Astrocyte of the hippocampus (primary cell): ENCODE measurements at regions not wholly inside any gene's neighbourhood (a gene's known extent, or its start where the extent isn't known, plus 50 kb on each side); places are given as distances from the start of the nearest gene placed in this dataset.

ENCODE experiments used
- DNase-seq: peaks from one replicate; pipeline ENCODE4 v3.0.0; 2011; ENCODE audit warnings: low read depth, low spot score

- no peak for DNase-seq
Observed at GRCh38 chr4:38548256-38548655, 115.7 kb upstream of the KLF3 start.

- DNase-seq: no peak
Observed at GRCh38 chr4:38559374-38559773, 104.6 kb upstream of the KLF3 start.

- DNase-seq: no peak
Observed at GRCh38 chr4:38560340-38560739, 103.7 kb upstream of the KLF3 start.

GRCh38 chr4:38560768-38561558, 103.0 kb upstream of the KLF3 start:
- no peak for DNase-seq

- DNase-seq: no peak
Observed at GRCh38 chr4:38562751-38563198, 101.2 kb upstream of the KLF3 start.

- DNase-seq: peak; percentile 33
Observed at GRCh38 chr4:38563707-38564495, 100.1 kb upstream of the KLF3 start.

- peak; percentile 38 for DNase-seq
Observed at GRCh38 chr4:38565271-38566199, 98.5 kb upstream of the KLF3 start.

- peak; percentile 55 for DNase-seq
Observed at GRCh38 chr4:38566806-38567398, 97.1 kb upstream of the KLF3 start.

- DNase-seq: no peak
Observed at GRCh38 chr4:38567457-38567856, 96.5 kb upstream of the KLF3 start.

GRCh38 chr4:38568768-38569167, 95.2 kb upstream of the KLF3 start:
- DNase-seq: no peak

- no peak for DNase-seq
Observed at GRCh38 chr4:38570647-38571276, 93.2 kb upstream of the KLF3 start.

GRCh38 chr4:38572793-38573192, 91.2 kb upstream of the KLF3 start:
- no peak for DNase-seq

- no peak for DNase-seq
Observed at GRCh38 chr4:38574559-38575333, 89.3 kb upstream of the KLF3 start.

GRCh38 chr4:38576767-38577166, 87.2 kb upstream of the KLF3 start:
- DNase-seq: no peak

GRCh38 chr4:38577462-38577861, 86.5 kb upstream of the KLF3 start:
- no peak for DNase-seq

GRCh38 chr4:38581426-38582106, 82.4 kb upstream of the KLF3 start:
- no peak for DNase-seq

- DNase-seq: no peak
Observed at GRCh38 chr4:38582445-38582844, 81.6 kb upstream of the KLF3 start.

GRCh38 chr4:38582889-38583470, 81.0 kb upstream of the KLF3 start:
- peak; percentile 13 for DNase-seq

- DNase-seq: no peak
Observed at GRCh38 chr4:38585871-38586270, 78.1 kb upstream of the KLF3 start.
